Posterior cingulate gyrus (tissue), 11 donors: ENCODE measurements at regions not wholly inside any gene's neighbourhood (a gene's known extent, or its start where the extent isn't known, plus 50 kb on each side); places are given as distances from the start of the nearest gene placed in this dataset.

Experiments
- DNase-seq, 10 donors: peaks; one replicate each; pipeline versions ENCODE4 v3.0.0 to v3.0.0-alpha.2; 2020 to 2021; ENCODE audit warnings: mixed read lengths in 3 of 10
- intact Hi-C: fragments of 100-400 bp; cut with DNase I; formaldehyde crosslinking; loops from one replicate; pipeline ENCODE4 v1.15.1; 2023

DNA sequence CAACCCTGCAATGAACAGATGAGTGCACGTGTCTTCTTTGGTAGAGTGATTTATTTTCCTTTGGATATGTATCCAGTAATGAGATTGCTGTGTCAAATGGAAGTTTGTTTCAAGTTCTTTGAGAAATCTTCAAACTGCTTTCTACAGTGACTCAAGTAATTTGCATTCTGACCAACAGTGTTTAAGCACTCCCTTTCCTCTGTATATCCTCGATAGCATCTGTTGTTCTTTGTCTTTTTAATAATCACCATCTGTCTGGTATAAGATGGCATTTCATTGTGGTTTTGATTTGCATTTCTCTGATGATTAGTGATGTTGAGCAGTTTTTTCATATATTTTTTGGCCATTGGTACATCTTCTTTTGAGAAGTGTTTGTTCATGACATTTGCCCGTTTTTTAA is 1608.3 kb upstream of the ZEB2 start:
- intact Hi-C loops, result no loop called here
- no peak for DNase-seq

DNA sequence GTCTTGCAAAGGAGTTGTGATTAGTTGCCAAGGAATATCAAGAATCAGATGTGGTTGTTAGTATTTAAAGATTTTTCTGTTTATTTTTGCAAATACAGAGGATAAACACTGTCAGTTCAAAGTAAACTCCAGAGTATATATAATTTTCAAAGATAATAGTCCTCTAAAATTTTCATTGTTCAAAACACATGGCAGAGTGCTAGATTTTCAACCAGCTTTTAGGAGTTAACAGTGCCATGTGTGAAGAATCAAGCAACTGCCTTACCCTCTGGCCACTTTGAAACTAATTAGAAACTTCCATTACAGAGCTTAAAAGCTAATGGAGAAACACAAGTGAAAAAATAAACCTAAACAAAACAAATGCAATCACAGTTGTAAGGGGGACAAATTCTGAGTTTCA is 1605.6 kb upstream of the ZEB2 start:
- DNase-seq, result no peak
- intact Hi-C loops, result no loop called here

DNA sequence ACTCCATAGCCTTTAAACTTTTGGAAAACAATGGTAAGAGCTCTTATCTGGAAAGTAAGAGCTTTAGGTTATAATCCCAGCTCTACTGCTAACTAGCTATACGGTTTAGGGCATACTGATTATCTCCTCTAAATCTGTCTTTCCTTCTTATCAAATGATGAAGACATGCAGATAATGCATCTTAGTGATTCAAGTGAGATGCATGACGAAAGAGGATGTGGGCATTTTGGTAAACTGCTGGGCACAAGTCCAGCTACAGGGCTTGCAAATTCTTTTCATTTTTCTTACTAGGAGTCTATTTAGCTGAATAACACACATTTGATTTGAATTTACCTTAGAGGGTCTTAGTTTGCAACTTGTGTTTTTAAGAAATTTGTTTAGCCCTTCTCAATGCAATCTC is 1604.8 kb upstream of the ZEB2 start:
- no peak for DNase-seq
- intact Hi-C loops, result no loop called here

DNA sequence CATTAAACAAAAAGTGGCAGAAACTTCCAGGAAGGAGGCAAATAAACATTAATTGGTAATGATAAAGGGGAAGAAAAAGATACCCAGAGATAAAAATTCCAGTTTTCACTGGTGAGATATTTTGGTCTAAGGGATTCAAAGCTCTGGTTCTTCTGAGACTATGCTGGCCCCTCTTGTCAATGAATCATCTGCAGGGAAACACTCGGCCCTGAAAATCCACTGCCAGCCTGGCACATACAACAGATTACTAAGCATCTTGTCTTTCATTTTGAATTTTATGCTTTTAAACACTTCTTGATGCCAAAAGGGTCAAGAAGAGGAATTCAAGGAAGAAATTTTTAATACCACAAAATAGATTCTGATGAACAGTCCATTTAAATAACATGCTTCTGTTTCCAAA is 1603.8 kb upstream of the ZEB2 start:
- DNase-seq, result no peak
- intact Hi-C loops, result no loop called here

DNA sequence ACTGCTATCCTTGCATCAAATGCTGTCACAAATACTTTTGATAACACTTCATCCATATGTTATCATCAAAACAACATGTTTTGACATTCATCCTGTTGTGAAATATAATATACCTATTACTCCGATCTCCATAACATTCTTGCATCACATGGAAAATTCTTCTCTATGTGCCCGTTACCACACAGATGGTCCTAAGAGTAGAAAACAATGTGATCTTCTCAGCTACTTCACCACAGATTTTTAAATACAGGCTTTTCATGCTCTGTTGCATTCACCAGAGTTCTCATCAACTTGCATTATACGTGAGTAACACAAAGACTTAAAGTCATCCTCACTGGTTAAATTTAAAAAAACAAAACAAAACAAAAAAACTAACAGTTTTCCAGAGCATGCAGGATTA is 1603.3 kb upstream of the ZEB2 start:
- no peak for DNase-seq
- intact Hi-C loops, result no loop called here

DNA sequence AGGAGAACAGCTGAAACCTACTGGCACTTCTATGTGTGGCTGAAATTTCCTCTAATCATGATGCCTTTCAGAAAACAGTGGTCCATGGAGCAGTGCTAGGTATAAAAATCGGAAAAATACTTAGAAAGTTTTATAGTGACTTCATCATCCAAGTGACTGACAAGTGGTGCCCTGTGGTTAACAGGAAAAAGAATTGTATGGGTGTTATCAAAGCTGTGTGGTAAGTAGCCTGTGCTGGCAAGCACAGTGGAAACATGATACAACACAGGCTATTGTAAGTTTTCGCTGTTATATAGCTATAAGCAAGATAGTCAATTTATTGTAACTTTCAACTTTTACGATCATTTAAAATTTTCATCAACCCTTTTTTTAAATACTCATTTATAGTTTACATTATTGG is 1599.7 kb upstream of the ZEB2 start:
- intact Hi-C loops, result no loop called here
- no peak for DNase-seq

DNA sequence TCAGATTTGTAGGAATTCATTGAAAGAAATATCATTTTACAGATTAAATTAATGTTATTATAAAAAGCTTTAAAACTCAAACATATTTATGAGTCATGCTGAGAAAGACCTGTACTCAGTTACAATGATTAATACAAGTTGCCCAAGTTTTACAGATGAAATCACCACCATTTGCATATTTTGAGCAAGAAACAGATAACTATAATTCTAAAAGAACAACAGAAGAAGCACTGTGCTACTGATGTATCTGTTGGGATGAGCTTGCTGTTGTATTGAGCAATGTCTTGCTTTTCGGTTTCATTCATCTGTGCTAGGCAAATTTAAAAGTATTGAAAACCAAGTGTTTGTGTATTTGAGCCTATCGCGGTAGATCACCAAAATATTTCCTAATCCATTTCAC is 1589.1 kb upstream of the ZEB2 start:
- intact Hi-C loops, result no loop called here

DNA sequence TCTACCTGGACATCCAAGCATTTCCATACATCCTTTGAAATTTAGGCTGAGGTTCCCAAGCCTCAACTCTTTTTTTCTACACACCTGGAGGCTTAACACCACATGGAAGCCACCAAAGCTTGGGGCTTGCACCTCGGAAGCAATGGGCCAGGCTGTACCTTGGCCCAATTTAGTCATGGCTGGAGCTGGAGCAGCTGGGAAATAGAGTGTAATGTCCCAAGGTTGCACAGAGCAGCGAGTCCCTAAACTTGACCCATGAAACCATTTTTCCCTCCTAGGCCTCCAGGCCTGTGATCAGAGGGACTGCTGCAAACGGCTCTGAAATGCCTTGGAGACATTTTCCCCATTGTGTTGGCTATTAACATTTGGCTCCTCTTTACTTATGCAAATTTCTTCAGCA is 1574.3 kb upstream of the ZEB2 start:
- intact Hi-C loops, result no loop called here
- no peak for DNase-seq

More for the DNA sequence above, 1589.1 kb upstream of the ZEB2 start:
- DNase-seq, result no peak

DNA sequence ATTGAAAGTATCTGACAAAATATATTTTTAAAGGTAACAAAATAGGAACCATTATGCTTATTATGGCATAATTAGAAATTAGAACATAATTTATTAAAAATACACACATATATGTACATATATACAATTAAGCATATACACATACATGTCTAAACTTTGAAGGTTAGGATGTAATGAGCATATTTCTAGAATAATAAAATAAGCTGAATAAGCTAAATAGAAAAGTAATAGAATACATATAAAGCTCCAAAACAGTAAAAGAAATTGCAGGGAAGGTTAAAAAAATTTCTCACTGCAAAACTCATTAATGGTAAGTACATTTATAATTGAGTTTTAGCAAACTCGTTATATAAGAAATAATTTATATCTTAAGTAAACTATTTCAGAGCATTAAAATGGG is 1561.5 kb upstream of the ZEB2 start:
- intact Hi-C loops, result no loop called here
- DNase-seq, result no peak

DNA sequence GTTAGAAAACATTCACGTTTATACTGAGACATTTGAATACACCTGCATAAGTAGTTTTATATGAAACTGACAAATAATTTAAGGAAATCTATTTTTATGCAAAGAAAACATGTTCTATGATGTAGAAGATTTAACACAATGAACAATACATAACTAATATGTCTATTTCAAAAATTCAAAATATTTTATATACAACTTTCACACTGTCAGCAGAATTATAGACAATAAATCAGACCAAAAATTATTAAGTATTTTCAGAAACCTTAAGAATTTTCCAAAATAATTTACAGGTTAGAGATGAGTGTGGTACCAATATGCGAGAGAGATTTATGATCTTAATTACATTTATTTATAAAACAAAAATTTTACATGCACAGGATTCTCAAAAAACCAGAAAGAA is 1561.0 kb upstream of the ZEB2 start:
- DNase-seq, result no peak
- intact Hi-C loops, result no loop called here

DNA sequence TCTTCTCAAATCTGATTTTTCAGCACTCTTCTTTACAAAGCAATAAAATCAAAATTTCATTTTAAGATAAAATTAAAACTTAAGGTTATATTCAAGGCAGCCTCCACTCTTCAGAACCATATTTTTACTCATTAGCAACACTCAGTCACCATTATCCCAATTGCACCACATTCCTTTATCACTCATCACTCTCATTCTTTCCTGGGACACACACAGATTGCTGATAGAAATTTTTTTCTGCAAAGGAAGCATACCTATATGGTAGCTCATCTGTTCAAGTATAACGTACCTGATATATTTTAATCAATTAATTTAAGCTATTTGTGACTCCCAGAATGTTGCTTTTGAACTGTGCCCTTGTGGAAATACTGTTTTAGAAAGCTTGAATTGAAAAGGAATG is 1559.3 kb upstream of the ZEB2 start:
- intact Hi-C loops, result no loop called here
- DNase-seq, result no peak

DNA sequence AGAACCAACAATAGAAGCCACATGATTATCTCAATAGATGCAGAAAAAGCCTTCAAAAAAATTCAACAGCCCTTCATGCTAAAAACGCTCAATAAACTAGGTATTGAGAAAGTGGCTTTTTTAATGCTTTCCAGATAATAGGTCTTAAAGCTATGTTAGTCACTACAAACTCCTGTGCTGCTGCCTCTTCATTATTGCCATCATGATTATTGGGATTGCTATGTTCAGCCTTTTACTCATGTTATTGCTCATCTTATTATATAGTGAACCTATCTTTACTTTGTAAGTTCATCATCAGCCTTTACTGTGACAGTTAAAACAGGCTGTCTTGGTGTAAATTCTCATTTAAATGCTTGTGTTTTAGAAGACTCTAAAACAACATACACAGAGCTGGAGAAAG is 1557.2 kb upstream of the ZEB2 start:
- intact Hi-C loops, result no loop called here
- DNase-seq, result no peak

DNA sequence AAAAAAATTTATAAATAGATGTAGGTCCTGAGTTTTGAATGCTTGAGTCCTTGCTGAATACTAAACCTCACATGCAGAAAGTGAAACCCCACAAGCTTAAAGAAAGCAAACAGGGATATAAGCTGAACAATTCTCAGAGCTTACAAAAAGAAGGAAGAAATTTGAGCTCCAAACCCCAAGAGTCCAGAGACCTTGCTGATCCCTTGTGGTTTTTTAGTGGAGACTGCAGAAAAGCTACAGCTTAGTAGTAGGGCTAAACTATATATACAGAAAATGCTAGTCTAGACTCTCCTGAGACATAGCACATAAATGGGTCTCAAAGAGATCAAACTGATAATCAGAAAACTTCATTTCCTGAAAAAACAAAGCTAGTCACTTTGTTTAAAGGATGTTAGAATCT is 1548.1 kb upstream of the ZEB2 start:
- DNase-seq, result no peak
- intact Hi-C loops, result no loop called here

DNA sequence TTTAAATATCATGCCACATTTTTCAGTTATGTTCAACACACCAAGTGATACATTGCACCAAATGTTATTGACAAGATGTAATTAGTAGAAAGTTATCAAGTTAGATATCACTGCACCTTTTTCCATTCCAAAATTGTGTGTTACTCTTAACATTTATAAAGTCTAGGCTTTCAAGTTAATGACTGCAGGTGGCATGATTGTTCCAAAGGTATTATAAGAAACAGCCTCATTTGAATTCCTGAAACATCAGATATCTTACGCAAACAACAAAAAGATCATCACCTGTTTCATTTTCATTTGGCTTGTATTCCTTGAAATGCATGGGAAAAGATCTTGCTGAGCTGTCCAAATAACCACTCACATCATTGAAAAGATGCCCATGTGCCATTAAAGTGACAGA is 1528.2 kb upstream of the ZEB2 start:
- no peak for DNase-seq
- intact Hi-C loops, result no loop called here

DNA sequence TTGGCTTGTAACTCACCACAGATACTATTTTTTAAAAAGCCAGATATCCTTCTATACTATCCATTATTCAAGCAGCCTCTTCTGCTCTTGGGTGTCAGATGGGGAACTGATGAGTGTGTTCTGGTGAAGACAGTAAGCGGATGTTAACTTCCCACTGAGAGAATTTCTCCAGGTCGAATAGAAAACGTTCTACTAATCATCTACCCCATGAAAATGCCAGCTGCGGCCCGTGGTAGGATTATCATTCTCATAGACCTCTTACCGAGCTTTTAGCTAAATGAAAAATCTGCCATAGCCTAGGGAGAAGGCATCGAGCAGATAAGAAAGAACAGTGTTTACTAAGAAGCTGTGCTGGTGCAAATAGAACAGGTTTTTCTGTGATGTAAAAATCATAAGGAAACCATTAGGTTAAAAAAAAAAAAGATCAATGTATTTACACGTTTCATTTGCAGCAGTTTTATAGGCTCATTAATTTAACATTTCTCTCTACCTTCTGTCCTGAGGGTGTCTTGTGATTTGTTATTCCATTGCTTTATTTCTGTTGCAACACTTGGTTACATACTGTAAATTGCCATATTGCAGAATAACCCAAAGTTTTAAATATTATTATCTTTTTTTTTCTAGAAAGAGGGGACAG is 1521.5 kb upstream of the ZEB2 start:
- intact Hi-C loops, result no loop called here
- no peak for DNase-seq

DNA sequence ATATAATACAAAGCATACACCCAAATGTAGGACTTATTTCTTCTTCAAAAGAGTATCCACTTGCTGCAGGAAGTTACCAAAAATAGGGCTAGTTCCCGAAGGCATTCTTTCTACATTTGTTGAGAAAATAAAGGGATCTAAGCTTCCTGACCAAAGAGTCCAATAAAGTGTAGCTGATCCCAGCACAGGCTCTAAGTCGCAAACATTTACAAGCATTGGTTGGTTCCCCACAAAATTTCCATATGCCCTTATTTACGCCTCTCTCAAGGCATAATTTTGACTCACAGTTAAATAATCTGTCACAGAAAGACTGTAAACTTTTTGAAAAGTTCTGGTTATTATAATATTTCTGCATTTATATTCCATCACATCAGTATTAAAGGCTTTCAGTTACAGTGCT is 1520.1 kb upstream of the ZEB2 start:
- intact Hi-C loops, result no loop called here
- DNase-seq, result no peak

DNA sequence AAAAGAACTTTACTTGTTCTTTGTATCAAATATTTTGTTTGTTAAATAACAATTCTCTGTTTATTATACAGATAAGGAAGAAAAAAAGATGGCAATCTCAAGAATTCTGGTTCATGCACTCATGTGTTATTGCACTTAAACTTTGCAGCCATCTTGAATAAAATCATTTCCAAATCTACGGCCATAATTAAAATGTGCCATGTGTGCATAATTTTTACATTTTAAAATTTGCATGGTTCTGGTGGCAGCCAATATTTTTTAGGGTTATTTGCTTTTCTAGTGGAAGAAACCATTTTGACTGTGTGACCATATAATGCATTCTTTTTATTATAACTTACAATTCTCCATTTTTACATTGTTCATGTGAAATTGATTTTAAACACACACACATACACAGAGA is 1518.1 kb upstream of the ZEB2 start:
- DNase-seq, result no peak
- intact Hi-C loops, result no loop called here

DNA sequence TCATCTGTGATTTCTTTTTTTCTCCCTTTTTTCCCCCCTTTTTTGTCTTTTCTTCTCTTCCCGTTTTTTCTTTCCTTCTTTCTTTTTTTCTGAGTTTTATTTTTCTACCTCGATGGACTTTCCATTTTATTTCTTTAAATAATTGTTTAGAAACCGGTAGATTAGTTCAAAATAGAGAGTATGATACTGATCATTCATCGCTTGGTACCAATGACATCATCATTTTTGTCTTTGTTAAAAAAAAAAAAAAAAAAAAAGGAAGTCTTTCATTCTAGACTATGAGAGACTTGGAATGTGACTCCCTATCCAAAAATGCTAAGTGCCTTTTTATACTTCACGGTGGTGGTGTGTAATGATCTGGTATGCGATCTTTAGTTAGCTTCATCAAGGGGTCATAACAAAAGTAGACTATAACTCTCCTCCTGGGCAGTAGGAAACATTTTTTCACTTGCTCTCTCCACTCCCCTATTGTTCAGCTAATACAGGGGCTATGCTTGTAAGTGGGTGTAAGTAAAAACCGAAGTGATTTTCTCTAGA is 1517.5 kb upstream of the ZEB2 start:
- intact Hi-C loops, result no loop called here
- no peak for DNase-seq

DNA sequence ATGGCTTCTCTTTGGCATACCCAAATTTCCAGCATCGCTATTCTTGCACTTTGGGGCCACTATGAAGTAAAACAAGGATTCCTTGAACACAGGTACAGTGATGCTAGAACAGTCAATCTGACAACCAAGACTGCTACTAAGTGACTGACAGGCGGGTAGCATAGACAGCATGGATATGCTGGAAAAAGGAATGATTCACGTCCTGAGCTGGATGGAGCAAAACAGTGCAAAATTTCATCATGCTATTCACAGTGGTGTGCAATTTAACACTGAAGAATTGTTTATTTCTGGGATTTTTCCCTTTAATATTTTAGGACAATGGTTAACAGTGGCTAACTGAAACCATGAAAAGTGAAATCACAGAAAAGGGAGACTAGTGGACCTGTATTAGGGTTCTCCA is 1511.2 kb upstream of the ZEB2 start:
- intact Hi-C loops, result no loop called here
- no peak for DNase-seq

DNA sequence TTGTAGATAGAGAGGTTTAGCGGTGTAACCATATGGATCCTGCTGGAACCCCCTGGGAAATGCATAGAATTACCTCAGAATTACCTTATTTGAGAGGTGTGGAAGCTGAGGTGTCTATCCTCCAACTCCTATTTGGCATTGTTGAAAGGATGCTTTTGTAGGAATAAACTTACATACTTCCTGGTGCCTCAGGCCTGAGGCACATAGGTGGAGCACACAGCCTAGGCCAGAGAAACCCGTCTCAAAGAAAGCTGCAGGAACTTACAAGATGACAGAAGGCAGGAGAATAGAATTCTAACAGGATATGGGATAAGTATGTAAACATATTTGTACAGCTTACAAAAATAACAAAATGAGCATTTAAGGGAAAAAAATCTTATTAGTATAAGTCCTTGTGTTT is 1507.2 kb upstream of the ZEB2 start:
- intact Hi-C loops, result no loop called here
- no peak for DNase-seq

DNA sequence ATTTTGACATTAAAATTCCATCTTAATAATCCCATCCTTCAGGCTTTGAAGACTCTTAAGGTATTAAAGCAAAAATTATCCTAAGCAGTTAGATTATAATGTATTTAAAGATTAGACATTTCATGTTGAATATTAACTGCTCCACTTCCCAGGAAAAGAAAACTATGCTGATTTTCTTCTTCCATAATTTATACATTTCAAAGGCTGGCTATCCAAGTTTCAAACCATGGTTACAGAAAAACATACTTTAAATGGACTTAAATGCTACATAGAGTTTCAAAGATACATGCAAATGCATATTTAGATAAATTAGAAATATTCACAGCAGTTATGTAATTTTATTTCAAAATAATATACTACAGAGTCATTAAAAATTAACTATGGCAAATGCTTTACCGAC is 1505.6 kb upstream of the ZEB2 start:
- intact Hi-C loops, result no loop called here
- DNase-seq, result no peak

DNA sequence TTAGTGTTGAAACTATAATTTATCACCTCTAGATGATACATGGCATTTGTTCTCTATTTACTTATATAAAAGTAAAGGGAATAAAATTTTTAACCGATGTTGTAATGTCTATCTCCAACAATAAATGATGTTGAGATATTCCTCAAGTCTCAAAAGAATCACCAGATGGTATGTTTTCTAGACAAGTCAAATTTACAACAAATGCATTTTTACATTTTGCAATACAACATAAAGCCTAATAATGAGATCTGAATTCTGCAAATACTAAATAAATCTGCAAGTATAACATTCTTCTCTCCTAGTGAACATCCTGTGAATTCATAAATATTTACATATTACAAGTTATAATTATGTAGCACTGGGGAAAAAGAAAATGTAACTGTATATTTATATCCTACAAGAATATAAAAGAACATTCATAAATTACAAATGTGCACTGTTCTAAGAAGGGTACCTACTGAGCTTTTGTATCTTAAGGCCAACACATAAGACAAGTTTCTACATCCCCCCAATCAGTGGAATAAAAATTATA is 1504.4 kb upstream of the ZEB2 start:
- intact Hi-C loops, result no loop called here
- DNase-seq, result no peak

DNA sequence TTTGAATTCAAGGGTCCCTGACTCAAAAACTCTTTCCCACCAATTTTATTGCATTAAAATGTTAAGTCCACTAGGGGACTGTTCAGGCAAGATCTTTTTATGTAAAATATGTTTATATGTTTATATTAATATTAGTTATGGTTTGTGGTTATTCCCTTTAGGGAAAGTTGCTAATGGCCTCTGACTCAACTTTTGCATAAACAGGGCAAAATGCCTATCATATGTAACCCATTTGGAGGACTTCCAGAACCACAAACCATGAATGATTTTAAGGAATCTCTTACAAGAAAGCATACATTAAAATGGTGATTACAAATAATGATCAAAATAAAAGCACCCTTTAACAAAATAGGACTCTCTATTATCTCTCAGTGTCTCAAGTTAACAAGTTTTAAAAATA is 1484.5 kb upstream of the ZEB2 start:
- intact Hi-C loops, result no loop called here
- DNase-seq, result no peak
